ENCODE measurements at regions not wholly inside any gene's neighbourhood (a gene's known extent, or its start where the extent isn't known, plus 50 kb on each side); places are given as distances from the start of the nearest gene placed in this dataset.

GRCh38 chr16:9484426-9484825, 393.0 kb downstream of the HAPSTR1 start:
- TF ChIP-seq, protein P1, sequence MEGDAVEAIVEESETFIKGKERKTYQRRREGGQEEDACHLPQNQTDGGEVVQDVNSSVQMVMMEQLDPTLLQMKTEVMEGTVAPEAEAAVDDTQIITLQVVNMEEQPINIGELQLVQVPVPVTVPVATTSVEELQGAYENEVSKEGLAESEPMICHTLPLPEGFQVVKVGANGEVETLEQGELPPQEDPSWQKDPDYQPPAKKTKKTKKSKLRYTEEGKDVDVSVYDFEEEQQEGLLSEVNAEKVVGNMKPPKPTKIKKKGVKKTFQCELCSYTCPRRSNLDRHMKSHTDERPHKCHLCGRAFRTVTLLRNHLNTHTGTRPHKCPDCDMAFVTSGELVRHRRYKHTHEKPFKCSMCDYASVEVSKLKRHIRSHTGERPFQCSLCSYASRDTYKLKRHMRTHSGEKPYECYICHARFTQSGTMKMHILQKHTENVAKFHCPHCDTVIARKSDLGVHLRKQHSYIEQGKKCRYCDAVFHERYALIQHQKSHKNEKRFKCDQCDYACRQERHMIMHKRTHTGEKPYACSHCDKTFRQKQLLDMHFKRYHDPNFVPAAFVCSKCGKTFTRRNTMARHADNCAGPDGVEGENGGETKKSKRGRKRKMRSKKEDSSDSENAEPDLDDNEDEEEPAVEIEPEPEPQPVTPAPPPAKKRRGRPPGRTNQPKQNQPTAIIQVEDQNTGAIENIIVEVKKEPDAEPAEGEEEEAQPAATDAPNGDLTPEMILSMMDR (IDR thresholded peaks at IDR 0.05; ENCODE audit: extremely low read depth in 1 of 2, insufficient read depth in 1 of 2, low read depth in 1 of 2, low read length in 2 of 2): no peak
- TF ChIP-seq POLR2A (IDR thresholded peaks at IDR 0.05; ENCODE audit: low read depth, low read length) (no peak), JUN (IDR thresholded peaks at IDR 0.05; ENCODE audit: borderline replicate concordance, insufficient read depth, insufficient read length, low read depth) (no peak), POLR2AphosphoS5 (IDR thresholded peaks at IDR 0.05; ENCODE audit: insufficient read depth, low read depth, low read length) (no peak), FOS (IDR thresholded peaks at IDR 0.05; ENCODE audit: borderline replicate concordance, insufficient read depth, low read length) (no peak), EZH2 (IDR thresholded peaks at IDR 0.05; ENCODE audit: borderline replicate concordance, low read depth, low read length, severe bottlenecking) (no peak), MYC (IDR thresholded peaks at IDR 0.05; ENCODE audit: low read depth, low read length) (no peak), GATA2 (IDR thresholded peaks at IDR 0.05; ENCODE audit: insufficient read depth, insufficient read length, low read depth, low read length) (no peak)
- TF ChIP-seq, protein P2, sequence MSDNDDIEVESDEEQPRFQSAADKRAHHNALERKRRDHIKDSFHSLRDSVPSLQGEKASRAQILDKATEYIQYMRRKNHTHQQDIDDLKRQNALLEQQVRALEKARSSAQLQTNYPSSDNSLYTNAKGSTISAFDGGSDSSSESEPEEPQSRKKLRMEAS (IDR thresholded peaks at IDR 0.05; ENCODE audit: insufficient read depth, insufficient read length): no peak
